Fibroblast of skin of right biceps (primary cell): ENCODE measurements at regions not wholly inside any gene's neighbourhood (a gene's known extent, or its start where the extent isn't known, plus 50 kb on each side); places are given as distances from the start of the nearest gene placed in this dataset.
A peak's percentile ranks its signal among the peaks of the same experiment; 100 is the strongest.
"Not testable (repeated sequence)": the region's sequence is repeated elsewhere in the genome, so short reads cannot be mapped to it uniquely, and the experiment has no call there.

Experiments used
- DNase-seq: peaks from one replicate; pipeline ENCODE4 v3.0.0-alpha.2; 2013

- DNase-seq, result no peak
Measured at GRCh38 chr13:82115391-82115790, 1766.9 kb downstream of the SLITRK1 start.

GRCh38 chr13:82096256-82096655 lies 1755.3 kb upstream of the SPRY2 start:
- DNase-seq, result no peak

- DNase-seq, result no peak
Measured at GRCh38 chr13:82092312-82092711, 1751.4 kb upstream of the SPRY2 start.

- DNase-seq, result no peak
Measured at GRCh38 chr13:82088781-82089180, 1747.9 kb upstream of the SPRY2 start.

- DNase-seq, result no peak
Measured at GRCh38 chr13:82076496-82076895, 1735.6 kb upstream of the SPRY2 start.

GRCh38 chr13:82070416-82070815 lies 1729.5 kb upstream of the SPRY2 start:
- no peak for DNase-seq

- no peak for DNase-seq
Measured at GRCh38 chr13:82062772-82063171, 1721.8 kb upstream of the SPRY2 start.

GRCh38 chr13:82058364-82058763 lies 1717.4 kb upstream of the SPRY2 start:
- DNase-seq, result no peak

GRCh38 chr13:82045316-82045715 lies 1704.4 kb upstream of the SPRY2 start:
- not testable (repeated sequence) for DNase-seq

- no peak for DNase-seq
Measured at GRCh38 chr13:82036602-82037001, 1695.7 kb upstream of the SPRY2 start.

GRCh38 chr13:82011355-82011754 lies 1670.4 kb upstream of the SPRY2 start:
- no peak for DNase-seq

GRCh38 chr13:82010780-82011179 lies 1669.9 kb upstream of the SPRY2 start:
- DNase-seq, result no peak

GRCh38 chr13:82002710-82003109 lies 1661.8 kb upstream of the SPRY2 start:
- DNase-seq, result no peak

GRCh38 chr13:81995316-81995715 lies 1654.4 kb upstream of the SPRY2 start:
- no peak for DNase-seq

- no peak for DNase-seq
Measured at GRCh38 chr13:81990652-81991051, 1649.7 kb upstream of the SPRY2 start.

GRCh38 chr13:81988567-81988966 lies 1647.6 kb upstream of the SPRY2 start:
- no peak for DNase-seq

GRCh38 chr13:81987677-81988357 lies 1646.9 kb upstream of the SPRY2 start:
- DNase-seq, result no peak

- no peak for DNase-seq
Measured at GRCh38 chr13:81987159-81987558, 1646.2 kb upstream of the SPRY2 start.

- DNase-seq, result no peak
Measured at GRCh38 chr13:81986308-81986707, 1645.4 kb upstream of the SPRY2 start.

GRCh38 chr13:81957121-81957520 lies 1616.2 kb upstream of the SPRY2 start:
- no peak for DNase-seq

- DNase-seq, result peak; percentile 5
Measured at GRCh38 chr13:81929988-81930387, 1589.1 kb upstream of the SPRY2 start.

- DNase-seq, result no peak
Measured at GRCh38 chr13:81927347-81927746, 1586.4 kb upstream of the SPRY2 start.

GRCh38 chr13:81917810-81918209 lies 1576.9 kb upstream of the SPRY2 start:
- DNase-seq, result no peak

GRCh38 chr13:81916461-81916860 lies 1575.5 kb upstream of the SPRY2 start:
- DNase-seq, result no peak

- no peak for DNase-seq
Measured at GRCh38 chr13:81907787-81908372, 1567.0 kb upstream of the SPRY2 start.
